ENCODE measurements at regions not wholly inside any gene's neighbourhood (a gene's known extent, or its start where the extent isn't known, plus 50 kb on each side); places are given as distances from the start of the nearest gene placed in this dataset.

DNA sequence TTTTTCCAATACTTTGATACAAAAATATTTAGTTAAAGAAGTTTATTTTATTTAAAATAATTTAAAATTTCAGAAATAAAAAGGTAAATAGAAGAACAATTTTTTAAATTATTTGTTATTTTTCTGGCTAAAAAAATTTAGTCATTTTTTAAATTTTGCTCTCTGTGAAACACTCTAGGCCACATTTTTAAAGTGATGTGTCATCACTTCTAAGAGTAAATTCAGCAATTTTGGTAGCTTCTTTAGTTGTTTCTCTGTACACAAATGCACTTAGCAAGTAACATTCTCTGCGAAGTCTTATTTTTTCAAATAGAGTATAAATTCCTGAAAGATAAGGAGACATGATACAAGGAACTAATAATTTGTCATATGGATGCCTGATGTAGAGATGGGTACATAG, 760.0 kb upstream of the PRMT6 start:
- Histone ChIP-seq H2AFZ (ENCODE audit: low read length) (no peak overlapping the region), H3K79me2 (ENCODE audit: low read length) (no peaks in the 10 kb centered on the region), H3K4me1 (ENCODE audit: low read length) (no peaks in the 10 kb centered on the region), H3K9me2 (replicated peaks; ENCODE audit: insufficient read depth, low read length) (no peaks in the 10 kb centered on the region), H3K9ac (ENCODE audit: low read length) (no peak overlapping the region), H3K4me2 (ENCODE audit: low read depth, low read length) (no peak overlapping the region), H4K20me1 (ENCODE audit: insufficient read depth, low read length) (no peaks in the 10 kb centered on the region), H3K9me3 (replicated peaks; ENCODE audit: insufficient read depth, low read length) (no peaks in the 10 kb centered on the region), H3K27me3 (replicated peaks; ENCODE audit: insufficient read depth, low read length) (no peaks in the 10 kb centered on the region), H3K36me3 (replicated peaks; ENCODE audit: insufficient read depth, low read length) (no peaks in the 10 kb centered on the region), H3K27ac (ENCODE audit: low read length) (no peak overlapping the region), H3F3A (ENCODE audit: insufficient read depth, low read length) (no peaks in the 10 kb centered on the region), H3K4me3 (ENCODE audit: low read length) (no peak overlapping the region)
- DNase-seq: no peak
- no peak for TF ChIP-seq EZH2 (optimal IDR thresholded peaks at IDR 0.05; ENCODE audit: low read depth, low read length)
- TF ChIP-seq, protein P1, sequence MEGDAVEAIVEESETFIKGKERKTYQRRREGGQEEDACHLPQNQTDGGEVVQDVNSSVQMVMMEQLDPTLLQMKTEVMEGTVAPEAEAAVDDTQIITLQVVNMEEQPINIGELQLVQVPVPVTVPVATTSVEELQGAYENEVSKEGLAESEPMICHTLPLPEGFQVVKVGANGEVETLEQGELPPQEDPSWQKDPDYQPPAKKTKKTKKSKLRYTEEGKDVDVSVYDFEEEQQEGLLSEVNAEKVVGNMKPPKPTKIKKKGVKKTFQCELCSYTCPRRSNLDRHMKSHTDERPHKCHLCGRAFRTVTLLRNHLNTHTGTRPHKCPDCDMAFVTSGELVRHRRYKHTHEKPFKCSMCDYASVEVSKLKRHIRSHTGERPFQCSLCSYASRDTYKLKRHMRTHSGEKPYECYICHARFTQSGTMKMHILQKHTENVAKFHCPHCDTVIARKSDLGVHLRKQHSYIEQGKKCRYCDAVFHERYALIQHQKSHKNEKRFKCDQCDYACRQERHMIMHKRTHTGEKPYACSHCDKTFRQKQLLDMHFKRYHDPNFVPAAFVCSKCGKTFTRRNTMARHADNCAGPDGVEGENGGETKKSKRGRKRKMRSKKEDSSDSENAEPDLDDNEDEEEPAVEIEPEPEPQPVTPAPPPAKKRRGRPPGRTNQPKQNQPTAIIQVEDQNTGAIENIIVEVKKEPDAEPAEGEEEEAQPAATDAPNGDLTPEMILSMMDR (IDR thresholded peaks at IDR 0.05; ENCODE audit: low read length): no peak
- no peak for TF ChIP-seq EZH2phosphoT487 (IDR thresholded peaks at IDR 0.05; ENCODE audit: low read length)

DNA sequence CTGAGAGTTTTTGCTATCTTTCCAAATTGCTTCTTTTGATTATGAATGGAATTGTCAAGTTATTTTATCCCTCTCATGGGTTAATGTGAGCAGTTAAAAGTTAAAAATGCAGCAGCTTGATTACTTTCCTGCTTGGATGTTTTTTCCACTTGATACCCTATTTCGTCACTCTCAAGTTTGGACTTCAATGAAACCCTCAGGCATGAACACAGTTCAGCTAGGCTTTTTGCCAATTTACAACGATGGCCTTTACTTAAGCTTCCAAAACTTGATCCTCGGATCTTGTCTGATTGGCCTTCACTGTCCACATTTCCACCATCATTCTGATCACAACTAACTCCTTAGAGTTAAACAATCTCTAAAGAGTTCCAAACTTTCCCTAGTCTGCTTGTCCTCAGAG, 752.4 kb upstream of the PRMT6 start:
- Histone ChIP-seq H3K4me2 (ENCODE audit: low read depth, low read length) (no peak overlapping the region), H3K4me1 (ENCODE audit: low read length) (no peaks in the 10 kb centered on the region), H2AFZ (ENCODE audit: low read length) (no peak overlapping the region), H3K9me3 (replicated peaks; ENCODE audit: insufficient read depth, low read length) (no peaks in the 10 kb centered on the region), H3K36me3 (replicated peaks; ENCODE audit: insufficient read depth, low read length) (no peaks in the 10 kb centered on the region), H4K20me1 (ENCODE audit: insufficient read depth, low read length) (no peaks in the 10 kb centered on the region), H3K27ac (ENCODE audit: low read length) (no peak overlapping the region), H3K4me3 (ENCODE audit: low read length) (no peak overlapping the region), H3K27me3 (replicated peaks; ENCODE audit: insufficient read depth, low read length) (no peaks in the 10 kb centered on the region), H3K79me2 (ENCODE audit: low read length) (no peaks in the 10 kb centered on the region), H3K9ac (ENCODE audit: low read length) (no peak overlapping the region), H3K9me2 (replicated peaks; ENCODE audit: insufficient read depth, low read length) (no peaks in the 10 kb centered on the region), H3F3A (ENCODE audit: insufficient read depth, low read length) (no peaks in the 10 kb centered on the region)
- TF ChIP-seq EZH2 (optimal IDR thresholded peaks at IDR 0.05; ENCODE audit: low read depth, low read length): no peak
- TF ChIP-seq, protein P1 (IDR thresholded peaks at IDR 0.05; ENCODE audit: low read length): no peak
- DNase-seq: no peak

DNA sequence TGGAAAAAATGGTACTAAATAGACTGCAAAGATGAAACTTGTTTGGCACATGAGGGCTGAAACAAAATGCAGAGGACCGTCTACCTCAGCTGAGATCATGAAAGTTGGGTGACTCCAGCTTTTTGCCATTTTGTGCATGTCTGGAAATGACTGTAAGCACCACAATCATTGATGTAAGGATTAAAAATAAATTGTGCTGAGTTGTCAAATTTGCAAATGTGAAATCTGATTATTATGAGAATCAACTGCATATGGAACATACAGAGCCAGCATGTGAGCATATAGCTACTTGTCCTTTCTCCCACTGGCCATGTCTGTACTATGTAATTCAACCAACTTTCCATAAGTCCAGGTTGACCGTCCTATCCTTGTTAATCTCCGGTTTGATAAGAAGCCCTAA, 736.9 kb upstream of the PRMT6 start:
- H3K27ac ChIP-seq (ENCODE audit: low read length): no peak overlapping the region
- H3K27me3 ChIP-seq (replicated peaks; ENCODE audit: insufficient read depth, low read length): no peaks in the 10 kb centered on the region
- no peaks in the 10 kb centered on the region for H3K79me2 ChIP-seq (ENCODE audit: low read length)
- no peak for DNase-seq
- no peak overlapping the region for H3K4me2 ChIP-seq (ENCODE audit: low read depth, low read length)
- H3K9me2 ChIP-seq (replicated peaks; ENCODE audit: insufficient read depth, low read length): no peaks in the 10 kb centered on the region
- no peak for TF ChIP-seq EZH2 (optimal IDR thresholded peaks at IDR 0.05; ENCODE audit: low read depth, low read length)
- TF ChIP-seq EZH2phosphoT487 (IDR thresholded peaks at IDR 0.05; ENCODE audit: low read length): no peak
- TF ChIP-seq, protein P1 (IDR thresholded peaks at IDR 0.05; ENCODE audit: low read length): no peak
- H3F3A ChIP-seq (ENCODE audit: insufficient read depth, low read length): no peaks in the 10 kb centered on the region
- H4K20me1 ChIP-seq (ENCODE audit: insufficient read depth, low read length): no peaks in the 10 kb centered on the region
- H3K9ac ChIP-seq (ENCODE audit: low read length): no peak overlapping the region
- no peak overlapping the region for H2AFZ ChIP-seq (ENCODE audit: low read length)
- no peaks in the 10 kb centered on the region for H3K4me1 ChIP-seq (ENCODE audit: low read length)
- H3K9me3 ChIP-seq (replicated peaks; ENCODE audit: insufficient read depth, low read length): no peaks in the 10 kb centered on the region
- no peak overlapping the region for H3K4me3 ChIP-seq (ENCODE audit: low read length)
- H3K36me3 ChIP-seq (replicated peaks; ENCODE audit: insufficient read depth, low read length): no peaks in the 10 kb centered on the region

Data from MM.1S (cell line).